ENCODE measurements at regions not wholly inside any gene's neighbourhood (a gene's known extent, or its start where the extent isn't known, plus 50 kb on each side); places are given as distances from the start of the nearest gene placed in this dataset.

GRCh38 chr12:58310368-58310767 is 369.0 kb downstream of the ATP23 start:
- intact Hi-C loops (cut with micrococcal nuclease): no loop called here

GRCh38 chr12:58310809-58311622 is 369.6 kb downstream of the ATP23 start:
- Mint-ChIP-seq H3K4me3 (no peak overlapping the region), H3K36me3 (no peaks in the 10 kb centered on the region)
- POLR2A ChIA-PET (ENCODE audit: partially characterized antibody): no interaction called here

More at GRCh38 chr12:58310368-58310767, 369.0 kb downstream of the ATP23 start:
- Mint-ChIP-seq H3K4me3 (no peak overlapping the region), H3K27ac (no peak overlapping the region), H3K36me3 (no peaks in the 10 kb centered on the region), H3K27me3 (peaks cover 1 to 3% of the 10 kb centered on the region in 2 donors), H3K9me3 (peaks cover 0 to 5% (median 0%) of the 10 kb centered on the region in 8 donors), H3K4me1 (no peaks in the 10 kb centered on the region)
- Histone ChIP-seq H3K27ac (ENCODE audit: low read depth, low read length) (no peak overlapping the region), H3K4me1 (ENCODE audit: insufficient read depth, low read length) (no peaks in the 10 kb centered on the region), H3K4me3 (ENCODE audit: low read length in 2 of 2) (no peak overlapping the region), H3K36me3 (ENCODE audit: insufficient read depth, low read length) (no peaks in the 10 kb centered on the region), H3K9me3 (ENCODE audit: control insufficient read depth in 1 of 2, low read length in 2 of 2) (no peaks in the 10 kb centered on the region), H3K27me3 (ENCODE audit: insufficient read depth, low read length) (no peaks in the 10 kb centered on the region)
- POLR2A ChIA-PET (ENCODE audit: partially characterized antibody): no interaction called here
- CTCF ChIA-PET (ENCODE audit: partially characterized antibody): no interaction called here
- no peak for DNase-seq

GRCh38 chr12:58313091-58313855 is 371.9 kb downstream of the ATP23 start:
- peaks cover 1 to 3% of the 10 kb centered on the region in 2 donors for H3K27me3 Mint-ChIP-seq
- CTCF ChIA-PET (ENCODE audit: partially characterized antibody): no interaction called here
- H3K4me3 Mint-ChIP-seq: no peak overlapping the region
- peaks cover 0 to 9% (median 3%) of the 10 kb centered on the region in 8 donors for H3K9me3 Mint-ChIP-seq
- H3K4me3 ChIP-seq (ENCODE audit: low read length in 2 of 2): no peak overlapping the region
- no peaks in the 10 kb centered on the region for H3K36me3 ChIP-seq (ENCODE audit: insufficient read depth, low read length)
- intact Hi-C loops (cut with micrococcal nuclease): no loop called here
- H3K4me1 Mint-ChIP-seq: no peaks in the 10 kb centered on the region
- no peaks in the 10 kb centered on the region for H3K27me3 ChIP-seq (ENCODE audit: insufficient read depth, low read length)
- no peak for DNase-seq
- POLR2A ChIA-PET (ENCODE audit: partially characterized antibody): no interaction called here
- H3K36me3 Mint-ChIP-seq: no peaks in the 10 kb centered on the region
- no peak overlapping the region for H3K27ac Mint-ChIP-seq
- H3K9me3 ChIP-seq (ENCODE audit: control insufficient read depth in 1 of 2, low read length in 2 of 2): no peaks in the 10 kb centered on the region
- H3K4me1 ChIP-seq (ENCODE audit: insufficient read depth, low read length): no peaks in the 10 kb centered on the region
- H3K27ac ChIP-seq (ENCODE audit: low read depth, low read length): no peak overlapping the region

More at GRCh38 chr12:58310809-58311622, 369.6 kb downstream of the ATP23 start:
- CTCF ChIA-PET (ENCODE audit: partially characterized antibody): no interaction called here
- Mint-ChIP-seq H3K27me3 (peaks cover 1 to 3% of the 10 kb centered on the region in 2 donors), H3K27ac (no peak overlapping the region), H3K4me1 (no peaks in the 10 kb centered on the region), H3K9me3 (peaks cover 0 to 5% (median 0%) of the 10 kb centered on the region in 8 donors)
- Histone ChIP-seq H3K27me3 (ENCODE audit: insufficient read depth, low read length) (no peaks in the 10 kb centered on the region), H3K36me3 (ENCODE audit: insufficient read depth, low read length) (no peaks in the 10 kb centered on the region), H3K27ac (ENCODE audit: low read depth, low read length) (no peak overlapping the region), H3K9me3 (ENCODE audit: control insufficient read depth in 1 of 2, low read length in 2 of 2) (no peaks in the 10 kb centered on the region), H3K4me3 (ENCODE audit: low read length in 2 of 2) (no peak overlapping the region), H3K4me1 (ENCODE audit: insufficient read depth, low read length) (no peaks in the 10 kb centered on the region)
- DNase-seq: no peak
- intact Hi-C loops (cut with micrococcal nuclease): no loop called here

GRCh38 chr12:58314610-58315009 is 373.2 kb downstream of the ATP23 start:
- H3K4me3 Mint-ChIP-seq: no peak overlapping the region
- Histone ChIP-seq H3K36me3 (ENCODE audit: insufficient read depth, low read length) (no peaks in the 10 kb centered on the region), H3K4me1 (ENCODE audit: insufficient read depth, low read length) (no peaks in the 10 kb centered on the region), H3K27ac (ENCODE audit: low read depth, low read length) (no peak overlapping the region), H3K4me3 (ENCODE audit: low read length in 2 of 2) (no peak overlapping the region), H3K27me3 (ENCODE audit: insufficient read depth, low read length) (no peaks in the 10 kb centered on the region), H3K9me3 (ENCODE audit: control insufficient read depth in 1 of 2, low read length in 2 of 2) (no peaks in the 10 kb centered on the region)
- peaks cover 0 to 19% (median 7%) of the 10 kb centered on the region in 8 donors for H3K9me3 Mint-ChIP-seq
- DNase-seq: no peak
- ChIA-PET POLR2A (ENCODE audit: partially characterized antibody) (no interaction called here), CTCF (ENCODE audit: partially characterized antibody) (no interaction called here)
- no peak overlapping the region for H3K27ac Mint-ChIP-seq
- H3K4me1 Mint-ChIP-seq: no peaks in the 10 kb centered on the region
- peaks cover 1 to 3% of the 10 kb centered on the region in 2 donors for H3K27me3 Mint-ChIP-seq
- H3K36me3 Mint-ChIP-seq: no peaks in the 10 kb centered on the region
- intact Hi-C loops (cut with micrococcal nuclease): no loop called here

GRCh38 chr12:58316926-58317325 is 375.6 kb downstream of the ATP23 start:
- H3K27me3 Mint-ChIP-seq: peaks cover 1% of the 10 kb centered on the region in 2 donors
- Histone ChIP-seq H3K27ac (ENCODE audit: low read depth, low read length) (no peak overlapping the region), H3K36me3 (ENCODE audit: insufficient read depth, low read length) (no peaks in the 10 kb centered on the region), H3K27me3 (ENCODE audit: insufficient read depth, low read length) (no peaks in the 10 kb centered on the region), H3K9me3 (ENCODE audit: control insufficient read depth in 1 of 2, low read length in 2 of 2) (no peaks in the 10 kb centered on the region), H3K4me1 (ENCODE audit: insufficient read depth, low read length) (no peaks in the 10 kb centered on the region), H3K4me3 (ENCODE audit: low read length in 2 of 2) (no peak overlapping the region)
- H3K36me3 Mint-ChIP-seq: no peaks in the 10 kb centered on the region
- H3K4me3 Mint-ChIP-seq: no peak overlapping the region
- H3K4me1 Mint-ChIP-seq: no peaks in the 10 kb centered on the region
- no peak overlapping the region for H3K27ac Mint-ChIP-seq
- DNase-seq: no peak
- CTCF ChIA-PET (ENCODE audit: partially characterized antibody): no interaction called here
- POLR2A ChIA-PET (ENCODE audit: partially characterized antibody): no interaction called here
- H3K9me3 Mint-ChIP-seq: peaks cover 0 to 19% (median 7%) of the 10 kb centered on the region in 8 donors
- intact Hi-C loops (cut with micrococcal nuclease): no loop called here

GRCh38 chr12:58321414-58321813 is 380.0 kb downstream of the ATP23 start:
- H3K9me3 ChIP-seq (ENCODE audit: control insufficient read depth in 1 of 2, low read length in 2 of 2): no peaks in the 10 kb centered on the region
- H3K4me3 ChIP-seq (ENCODE audit: low read length in 2 of 2): no peak overlapping the region
- H3K4me1 Mint-ChIP-seq: no peaks in the 10 kb centered on the region
- H3K36me3 Mint-ChIP-seq: no peaks in the 10 kb centered on the region
- H3K9me3 Mint-ChIP-seq: peaks cover 0 to 19% (median 7%) of the 10 kb centered on the region in 8 donors
- no peak overlapping the region for H3K27ac Mint-ChIP-seq
- DNase-seq: no peak
- H3K27ac ChIP-seq (ENCODE audit: low read depth, low read length): no peak overlapping the region
- intact Hi-C loops (cut with micrococcal nuclease): no loop called here
- POLR2A ChIA-PET (ENCODE audit: partially characterized antibody): no interaction called here
- no peak overlapping the region for H3K4me3 Mint-ChIP-seq
- H3K4me1 ChIP-seq (ENCODE audit: insufficient read depth, low read length): no peaks in the 10 kb centered on the region
- CTCF ChIA-PET (ENCODE audit: partially characterized antibody): no interaction called here
- H3K27me3 Mint-ChIP-seq: no peaks in the 10 kb centered on the region
- H3K27me3 ChIP-seq (ENCODE audit: insufficient read depth, low read length): no peaks in the 10 kb centered on the region
- H3K36me3 ChIP-seq (ENCODE audit: insufficient read depth, low read length): no peaks in the 10 kb centered on the region

GRCh38 chr12:58323676-58324075 is 382.3 kb downstream of the ATP23 start:
- no peak overlapping the region for H3K27ac Mint-ChIP-seq
- ChIA-PET CTCF (ENCODE audit: partially characterized antibody) (no interaction called here), POLR2A (ENCODE audit: partially characterized antibody) (no interaction called here)
- H3K4me1 ChIP-seq (ENCODE audit: insufficient read depth, low read length): no peaks in the 10 kb centered on the region
- H3K36me3 ChIP-seq (ENCODE audit: insufficient read depth, low read length): no peaks in the 10 kb centered on the region
- no peaks in the 10 kb centered on the region for H3K27me3 ChIP-seq (ENCODE audit: insufficient read depth, low read length)
- intact Hi-C loops (cut with micrococcal nuclease): no loop called here
- H3K4me3 Mint-ChIP-seq: no peak overlapping the region
- no peaks in the 10 kb centered on the region for H3K9me3 ChIP-seq (ENCODE audit: control insufficient read depth in 1 of 2, low read length in 2 of 2)
- H3K36me3 Mint-ChIP-seq: no peaks in the 10 kb centered on the region
- H3K4me1 Mint-ChIP-seq: no peaks in the 10 kb centered on the region
- H3K27me3 Mint-ChIP-seq: no peaks in the 10 kb centered on the region
- H3K4me3 ChIP-seq (ENCODE audit: low read length in 2 of 2): no peak overlapping the region
- no peak overlapping the region for H3K27ac ChIP-seq (ENCODE audit: low read depth, low read length)
- H3K9me3 Mint-ChIP-seq: peaks cover 0 to 6% (median 3%) of the 10 kb centered on the region in 8 donors
- no peak for DNase-seq

Data from CD4-positive, alpha-beta memory T cell (primary cell).